ENCODE measurements at regions not wholly inside any gene's neighbourhood (a gene's known extent, or its start where the extent isn't known, plus 50 kb on each side); places are given as distances from the start of the nearest gene placed in this dataset.
"Not testable (repeated sequence)": the region's sequence is repeated elsewhere in the genome, so short reads cannot be mapped to it uniquely, and the experiment has no call there.

- DNase-seq, result no peak
These were observed 148.0 kb upstream of the FOXN3 start for GRCh38 chr14:89564989-89565388.

GRCh38 chr14:89564286-89564957 lies 147.4 kb upstream of the FOXN3 start:
- no peak for DNase-seq

GRCh38 chr14:89563471-89563870 lies 146.4 kb upstream of the FOXN3 start:
- DNase-seq, result no peak

GRCh38 chr14:89551955-89552354 lies 134.9 kb upstream of the FOXN3 start:
- no peak for DNase-seq

GRCh38 chr14:89551432-89551831 lies 134.4 kb upstream of the FOXN3 start:
- DNase-seq, result no peak

GRCh38 chr14:89550821-89551220 lies 133.8 kb upstream of the FOXN3 start:
- DNase-seq, result no peak

GRCh38 chr14:89549381-89550125 lies 132.5 kb upstream of the FOXN3 start:
- DNase-seq, result no peak

- not testable (repeated sequence) for DNase-seq
These were observed 130.0 kb upstream of the FOXN3 start for GRCh38 chr14:89547047-89547446.

GRCh38 chr14:89544636-89545301 lies 127.7 kb upstream of the FOXN3 start:
- no peak for DNase-seq

- peak; percentile 64 for DNase-seq
These were observed 126.4 kb upstream of the FOXN3 start for GRCh38 chr14:89543425-89543790.

- DNase-seq, result peak; percentile 36
These were observed 125.9 kb upstream of the FOXN3 start for GRCh38 chr14:89542786-89543424.

- no peak for DNase-seq
These were observed 123.9 kb upstream of the FOXN3 start for GRCh38 chr14:89540830-89541470.

- no peak for DNase-seq
These were observed 123.2 kb upstream of the FOXN3 start for GRCh38 chr14:89540009-89540829.

GRCh38 chr14:89537911-89538310 lies 120.9 kb upstream of the FOXN3 start:
- DNase-seq, result no peak

GRCh38 chr14:89534902-89535685 lies 118.1 kb upstream of the FOXN3 start:
- peak; percentile 38 for DNase-seq

GRCh38 chr14:89533766-89534165 lies 116.7 kb upstream of the FOXN3 start:
- DNase-seq, result no peak

- DNase-seq, result no peak
These were observed 116.1 kb upstream of the FOXN3 start for GRCh38 chr14:89533136-89533535.

GRCh38 chr14:89531661-89532335 lies 114.8 kb upstream of the FOXN3 start:
- peak; percentile 18 for DNase-seq

GRCh38 chr14:89524990-89525667 lies 108.1 kb upstream of the FOXN3 start:
- no peak for DNase-seq

Measured in tongue (tissue), 1 donor.